ENCODE measurements at regions not wholly inside any gene's neighbourhood (a gene's known extent, or its start where the extent isn't known, plus 50 kb on each side); places are given as distances from the start of the nearest gene placed in this dataset.

DNA sequence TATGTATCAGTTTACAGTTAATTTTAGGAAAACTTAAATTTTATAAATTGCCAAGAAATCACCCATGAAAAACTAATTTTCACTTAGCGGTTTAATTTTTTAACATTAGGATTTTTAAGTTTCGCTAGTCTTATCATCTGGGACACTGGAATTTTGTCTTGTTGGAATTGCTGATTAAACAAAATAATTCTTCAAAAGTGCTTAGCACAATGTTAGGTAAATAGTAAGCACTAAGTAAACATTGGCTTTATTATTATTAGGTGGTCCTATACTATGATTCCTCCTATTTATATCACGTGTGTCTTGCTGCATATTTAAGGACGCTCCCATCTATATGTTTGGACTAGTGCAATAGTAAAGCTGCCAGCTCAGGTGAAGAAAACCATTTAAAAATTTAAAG lies 54.6 kb upstream of the MAP4K3 start:
- TF ChIP-seq, protein P1, sequence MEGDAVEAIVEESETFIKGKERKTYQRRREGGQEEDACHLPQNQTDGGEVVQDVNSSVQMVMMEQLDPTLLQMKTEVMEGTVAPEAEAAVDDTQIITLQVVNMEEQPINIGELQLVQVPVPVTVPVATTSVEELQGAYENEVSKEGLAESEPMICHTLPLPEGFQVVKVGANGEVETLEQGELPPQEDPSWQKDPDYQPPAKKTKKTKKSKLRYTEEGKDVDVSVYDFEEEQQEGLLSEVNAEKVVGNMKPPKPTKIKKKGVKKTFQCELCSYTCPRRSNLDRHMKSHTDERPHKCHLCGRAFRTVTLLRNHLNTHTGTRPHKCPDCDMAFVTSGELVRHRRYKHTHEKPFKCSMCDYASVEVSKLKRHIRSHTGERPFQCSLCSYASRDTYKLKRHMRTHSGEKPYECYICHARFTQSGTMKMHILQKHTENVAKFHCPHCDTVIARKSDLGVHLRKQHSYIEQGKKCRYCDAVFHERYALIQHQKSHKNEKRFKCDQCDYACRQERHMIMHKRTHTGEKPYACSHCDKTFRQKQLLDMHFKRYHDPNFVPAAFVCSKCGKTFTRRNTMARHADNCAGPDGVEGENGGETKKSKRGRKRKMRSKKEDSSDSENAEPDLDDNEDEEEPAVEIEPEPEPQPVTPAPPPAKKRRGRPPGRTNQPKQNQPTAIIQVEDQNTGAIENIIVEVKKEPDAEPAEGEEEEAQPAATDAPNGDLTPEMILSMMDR (IDR thresholded peaks at IDR 0.05) = no peak
- no peak for TF ChIP-seq POLR2A (IDR thresholded peaks at IDR 0.05)
